Effector memory CD8-positive, alpha-beta T cell (primary cell): ENCODE measurements at regions not wholly inside any gene's neighbourhood (a gene's known extent, or its start where the extent isn't known, plus 50 kb on each side); places are given as distances from the start of the nearest gene placed in this dataset.
"Not testable (repeated sequence)": the region's sequence is repeated elsewhere in the genome, so short reads cannot be mapped to it uniquely, and the experiment has no call there.

ENCODE experiments used
- ATAC-seq: fragments of 150-1000 bp; cut with Tn5 transposase; replicated peaks from 2 replicates; pipeline ENCODE4 v1.10.0; 2021; ENCODE audit warnings: mild to moderate bottlenecking, moderate library complexity
- DNase-seq, 3 experiments: peaks; one replicate each; pipeline ENCODE4 v3.0.0; 2021
- H3K27ac Mint-ChIP-seq, 2 donors: one replicate each; pipeline ENCODE4 v1.8.0; 2022; ENCODE audit warnings: mild to moderate bottlenecking in 2 of 2, mixed read lengths in 2 of 2, moderate library complexity in 2 of 2
- H3K27me3 Mint-ChIP-seq, 2 donors: one replicate each; pipeline ENCODE4 v1.8.0; 2022; ENCODE audit warnings: mixed read lengths in 2 of 2
- H3K36me3 Mint-ChIP-seq: one replicate; pipeline ENCODE4 v1.8.0; 2022; ENCODE audit warnings: mild to moderate bottlenecking, moderate library complexity, mixed read lengths; ENCODE audit not compliant: insufficient read depth
- H3K4me1 Mint-ChIP-seq, 2 donors: one replicate each; pipeline ENCODE4 v1.8.0; 2022; ENCODE audit warnings: low read depth in 2 of 2, mixed read lengths in 2 of 2
- H3K4me3 Mint-ChIP-seq, 2 donors: one replicate each; pipeline ENCODE4 v1.8.0; 2022; ENCODE audit warnings: mild to moderate bottlenecking in 2 of 2, mixed read lengths in 2 of 2, moderate library complexity in 2 of 2
- H3K9me3 Mint-ChIP-seq, 2 donors: one replicate each; pipeline ENCODE4 v1.8.0; 2022; ENCODE audit warnings: mixed read lengths in 2 of 2

DNA sequence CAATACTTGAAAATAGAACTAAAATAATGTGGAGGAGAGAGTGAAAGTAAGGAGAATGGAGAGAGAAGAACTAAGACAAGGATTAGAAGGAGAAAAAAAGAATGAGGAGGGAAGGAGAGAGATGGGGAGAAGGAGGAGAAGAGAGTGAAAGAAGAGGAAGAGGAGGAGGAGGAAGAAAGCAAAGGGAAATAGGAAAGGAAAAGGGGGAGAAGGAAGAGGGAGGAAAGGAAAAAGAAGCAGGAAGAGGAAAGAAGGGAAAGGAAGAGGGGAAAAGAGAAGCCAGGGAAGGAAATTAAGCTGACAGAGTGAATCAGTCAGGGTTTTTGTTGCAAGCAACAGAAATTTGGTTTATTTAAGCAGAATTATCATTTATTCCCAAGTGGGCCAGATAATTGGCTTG is 241.7 kb upstream of the P2RY1 start:
- Mint-ChIP-seq H3K27ac (no peak overlapping the region), H3K4me3 (no peak overlapping the region), H3K36me3 (no peaks in the 10 kb centered on the region), H3K9me3 (no peaks in the 10 kb centered on the region), H3K4me1 (peaks cover 0 to 5% of the 10 kb centered on the region in 2 donors), H3K27me3 (peaks cover 14 to 27% of the 10 kb centered on the region in 2 donors)
- ATAC-seq (no peak), DNase-seq (no peak)

DNA sequence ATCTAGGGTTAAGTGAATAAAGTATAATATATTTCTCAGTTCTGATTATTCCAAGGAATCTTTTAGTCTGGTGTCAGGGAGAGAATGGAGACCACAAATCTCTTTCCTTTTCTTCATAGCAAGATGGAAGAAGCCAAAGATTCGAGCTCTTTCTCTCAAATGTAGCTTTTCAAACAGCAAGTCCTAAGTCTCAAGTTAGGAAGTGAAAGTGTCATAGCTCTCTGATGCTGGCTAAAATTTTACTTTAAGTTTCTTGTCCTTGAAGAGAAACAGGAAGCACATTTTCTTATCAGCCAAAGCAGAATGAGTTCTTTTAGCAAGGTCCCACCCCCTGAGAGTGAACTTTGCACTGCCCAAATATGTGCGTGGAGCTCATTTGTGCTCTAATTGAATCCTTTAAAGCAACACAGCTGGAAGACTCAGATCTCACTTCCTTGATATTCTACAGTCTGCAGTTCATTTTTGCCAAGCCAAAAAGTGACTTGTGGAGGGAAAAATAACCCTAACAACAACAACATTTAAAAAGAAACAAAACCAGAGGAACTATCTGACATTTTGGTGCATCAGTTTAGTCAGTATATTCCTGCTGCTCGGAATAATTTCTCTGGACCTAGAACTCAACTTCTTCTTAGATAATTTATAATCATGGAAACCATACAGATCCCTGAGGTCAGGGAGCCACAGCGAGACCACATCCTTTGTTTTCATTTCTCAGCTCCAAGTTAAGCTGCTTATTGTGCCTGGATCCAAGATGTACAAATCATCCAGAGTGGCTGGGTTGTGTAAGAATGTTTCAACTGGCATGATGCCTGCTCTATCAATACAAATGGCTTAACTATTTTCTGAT is 238.7 kb upstream of the P2RY1 start:
- Mint-ChIP-seq H3K4me1 (peaks cover 0 to 5% of the 10 kb centered on the region in 2 donors), H3K27ac (no peak overlapping the region), H3K27me3 (peaks cover 24 to 26% of the 10 kb centered on the region in 2 donors), H3K36me3 (no peaks in the 10 kb centered on the region), H3K9me3 (no peaks in the 10 kb centered on the region), H3K4me3 (no peak overlapping the region)
- ATAC-seq, result peak; percentile 40
- no peak for DNase-seq

DNA sequence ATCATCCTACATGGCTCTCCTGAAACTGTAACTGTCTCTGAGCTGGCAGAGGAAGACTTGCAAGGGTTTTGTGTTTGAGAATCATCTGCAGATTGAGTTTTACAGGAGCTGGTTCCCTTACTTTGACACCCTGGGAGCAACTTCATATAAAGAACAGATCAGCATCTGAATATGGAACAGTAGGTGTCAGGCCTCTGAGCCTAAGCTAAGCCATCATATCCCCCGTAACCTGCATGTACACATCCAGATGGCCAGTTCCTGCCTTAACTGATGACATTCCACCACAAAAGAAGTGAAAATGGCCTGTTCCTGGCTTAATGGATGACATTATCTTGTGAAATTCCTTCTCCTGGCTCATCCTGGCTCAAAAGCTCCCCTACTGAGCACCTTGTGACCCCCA is 238.1 kb upstream of the P2RY1 start:
- H3K27me3 Mint-ChIP-seq, result peaks cover 24 to 26% of the 10 kb centered on the region in 2 donors
- not testable (repeated sequence) for H3K36me3 Mint-ChIP-seq, H3K4me1 Mint-ChIP-seq, DNase-seq, H3K27ac Mint-ChIP-seq, H3K9me3 Mint-ChIP-seq, ATAC-seq, H3K4me3 Mint-ChIP-seq

DNA sequence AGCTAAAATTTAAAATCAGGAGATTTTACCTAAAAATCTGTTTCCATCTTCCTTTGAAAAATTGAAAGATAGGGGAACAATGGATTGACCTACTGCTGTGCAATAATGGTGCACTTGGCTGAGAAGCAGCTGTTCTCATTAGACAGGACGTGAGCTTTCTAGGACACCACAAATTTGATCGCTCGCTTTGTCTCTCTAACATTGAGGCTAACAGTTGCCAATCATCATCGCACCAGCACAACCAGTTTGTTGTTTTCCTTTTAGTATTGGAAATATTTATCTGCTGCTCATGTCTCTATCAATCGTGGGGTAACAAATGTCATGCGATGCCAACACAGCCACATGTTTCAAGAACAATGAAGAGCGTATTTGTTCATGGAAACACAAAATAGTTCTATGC is 228.8 kb upstream of the P2RY1 start:
- H3K4me1 Mint-ChIP-seq, result no peaks in the 10 kb centered on the region
- no peaks in the 10 kb centered on the region for H3K36me3 Mint-ChIP-seq
- DNase-seq (no peak), ATAC-seq (no peak)
- H3K27me3 Mint-ChIP-seq, result peaks cover 0 to 15% of the 10 kb centered on the region in 2 donors
- H3K9me3 Mint-ChIP-seq, result no peaks in the 10 kb centered on the region
- no peak overlapping the region for H3K4me3 Mint-ChIP-seq
- H3K27ac Mint-ChIP-seq, result no peak overlapping the region

DNA sequence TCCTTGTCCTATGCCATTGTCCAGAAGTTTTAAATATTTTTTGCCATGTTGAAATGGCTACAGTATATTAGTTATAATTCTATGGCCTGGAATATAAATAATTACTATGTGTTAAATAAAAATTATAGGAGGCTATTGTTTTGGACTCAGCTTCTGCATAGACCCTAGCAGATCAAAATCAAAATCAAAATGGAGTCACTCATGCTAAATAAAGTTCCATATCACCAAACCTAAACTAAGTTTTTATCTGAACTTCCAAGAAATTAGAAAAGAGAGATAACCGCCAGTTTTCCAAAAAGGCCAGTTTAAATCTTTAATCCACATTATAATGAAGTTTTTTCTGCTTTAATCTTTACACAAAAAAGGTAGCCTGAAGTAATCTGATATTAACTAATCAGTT is 227.8 kb upstream of the P2RY1 start:
- peaks cover 0 to 22% of the 10 kb centered on the region in 2 donors for H3K27me3 Mint-ChIP-seq
- no peak for DNase-seq
- no peaks in the 10 kb centered on the region for H3K4me1 Mint-ChIP-seq
- H3K27ac Mint-ChIP-seq, result no peak overlapping the region
- no peaks in the 10 kb centered on the region for H3K36me3 Mint-ChIP-seq
- H3K9me3 Mint-ChIP-seq, result no peaks in the 10 kb centered on the region
- no peak for ATAC-seq
- H3K4me3 Mint-ChIP-seq, result no peak overlapping the region

DNA sequence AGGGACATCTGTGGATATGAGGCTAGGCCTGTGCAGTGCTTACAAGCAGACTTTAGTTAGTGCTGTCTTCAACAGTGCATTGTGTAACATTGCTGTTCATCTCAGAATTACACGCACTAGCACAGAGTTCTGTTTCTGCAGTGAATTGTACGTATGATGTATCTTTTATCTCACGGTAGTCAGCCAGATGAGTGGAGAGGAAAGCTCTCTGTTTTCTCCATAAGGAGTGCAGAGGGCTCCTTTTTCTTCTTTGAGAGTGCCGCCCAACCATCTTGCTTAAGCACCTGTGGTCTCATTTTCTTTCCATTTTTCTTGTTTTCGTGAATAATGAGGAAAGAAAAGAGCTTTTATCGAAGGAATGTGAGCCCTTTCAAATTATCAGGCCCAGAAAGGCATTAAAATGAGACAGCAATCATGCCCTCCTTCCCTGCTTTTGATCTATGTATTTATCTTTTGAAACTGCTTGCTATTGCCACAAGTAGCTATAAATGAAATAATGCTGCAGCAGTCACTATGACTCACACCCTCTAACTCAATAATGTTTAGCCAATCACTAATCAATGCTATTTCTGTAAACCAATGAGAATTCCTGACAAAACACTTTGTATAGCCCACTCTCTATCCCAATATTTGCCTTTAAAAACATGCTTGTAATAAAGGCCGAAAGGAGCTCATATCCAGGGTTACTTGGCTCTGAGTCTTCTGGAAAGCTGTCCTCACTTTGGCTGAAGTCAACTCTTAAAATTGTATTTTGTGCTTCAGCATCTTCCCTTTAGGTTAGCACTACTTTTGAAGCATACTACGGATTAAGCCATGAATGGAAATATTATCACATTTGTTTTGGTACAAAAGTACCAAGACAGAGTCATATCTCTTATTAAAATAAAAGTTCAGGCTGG is 226.0 kb upstream of the P2RY1 start:
- no peak overlapping the region for H3K4me3 Mint-ChIP-seq
- no peaks in the 10 kb centered on the region for H3K4me1 Mint-ChIP-seq
- H3K27me3 Mint-ChIP-seq, result peaks cover 0 to 19% of the 10 kb centered on the region in 2 donors
- H3K36me3 Mint-ChIP-seq, result no peaks in the 10 kb centered on the region
- no peak for ATAC-seq
- H3K27ac Mint-ChIP-seq, result no peak overlapping the region
- H3K9me3 Mint-ChIP-seq, result no peaks in the 10 kb centered on the region
- no peak for DNase-seq

DNA sequence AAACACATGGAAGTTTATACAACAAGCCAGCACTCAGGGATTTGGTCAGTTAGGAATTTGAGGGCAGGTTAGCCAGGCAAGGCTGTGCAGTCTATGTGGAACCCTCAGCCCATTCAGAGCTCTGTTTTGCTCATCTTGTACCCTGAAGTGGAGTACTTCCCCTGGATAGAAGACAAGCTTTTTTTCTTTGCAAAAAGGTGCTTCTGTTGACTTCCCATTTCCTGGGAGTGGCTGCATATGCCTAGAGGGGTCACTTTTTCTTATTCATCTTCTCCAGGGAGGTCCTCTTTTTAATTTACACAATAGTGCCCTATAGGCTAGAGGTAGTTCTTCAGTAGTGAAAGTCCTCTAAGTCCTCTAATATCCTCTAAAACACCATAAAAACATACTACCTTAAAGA is 225.0 kb upstream of the P2RY1 start:
- H3K4me1 Mint-ChIP-seq, result no peaks in the 10 kb centered on the region
- H3K36me3 Mint-ChIP-seq, result no peaks in the 10 kb centered on the region
- H3K27ac Mint-ChIP-seq, result no peak overlapping the region
- ATAC-seq (no peak), DNase-seq (no peak)
- H3K27me3 Mint-ChIP-seq, result peaks cover 0 to 19% of the 10 kb centered on the region in 2 donors
- no peaks in the 10 kb centered on the region for H3K9me3 Mint-ChIP-seq
- H3K4me3 Mint-ChIP-seq, result no peak overlapping the region

DNA sequence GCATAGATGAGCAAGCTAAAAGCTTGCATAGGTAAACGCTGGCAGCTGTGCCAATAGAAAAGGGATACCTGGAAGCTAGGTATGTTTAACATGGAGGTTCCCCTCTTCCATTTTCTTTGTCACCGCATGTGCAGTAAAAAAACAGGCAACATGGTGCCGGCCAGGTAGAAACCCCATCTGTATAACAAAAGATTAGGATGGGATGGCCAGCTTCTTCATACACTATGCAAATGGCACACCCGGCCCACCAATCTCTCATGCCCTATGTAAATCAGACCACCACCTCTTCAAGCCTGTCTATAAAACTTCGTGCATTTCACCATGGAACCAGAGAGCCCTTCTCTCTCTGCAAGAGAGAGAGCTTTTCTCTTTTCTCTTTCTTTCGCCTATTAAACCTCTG is 224.3 kb upstream of the P2RY1 start:
- Mint-ChIP-seq H3K36me3 (no peaks in the 10 kb centered on the region), H3K9me3 (no peaks in the 10 kb centered on the region), H3K27me3 (peaks cover 0 to 19% of the 10 kb centered on the region in 2 donors), H3K4me1 (no peaks in the 10 kb centered on the region), H3K27ac (no peak overlapping the region), H3K4me3 (no peak overlapping the region)
- no peak for DNase-seq
- no peak for ATAC-seq

DNA sequence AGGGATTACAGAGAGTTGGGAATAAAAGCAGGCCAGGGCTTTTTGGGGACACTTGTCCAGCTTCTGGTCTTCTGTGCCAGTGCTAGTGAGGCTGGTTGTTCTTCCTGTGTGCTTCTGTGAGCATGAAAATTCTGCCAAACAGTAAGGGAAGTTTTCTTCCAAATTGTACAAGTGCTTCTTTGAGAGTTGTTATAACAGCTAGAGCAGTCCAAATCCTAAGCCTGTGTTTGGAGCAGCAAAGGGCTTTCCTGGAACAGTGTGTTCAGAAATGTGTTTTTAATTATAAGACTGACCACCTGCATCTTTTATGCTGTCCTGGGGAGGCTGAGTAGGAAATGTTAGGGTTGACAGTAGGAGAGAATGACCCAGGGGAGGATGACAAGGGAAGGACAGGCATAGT is 223.0 kb upstream of the P2RY1 start:
- ATAC-seq (no peak), DNase-seq (no peak)
- Mint-ChIP-seq H3K27me3 (peaks cover 0 to 19% of the 10 kb centered on the region in 2 donors), H3K4me1 (no peaks in the 10 kb centered on the region), H3K36me3 (no peaks in the 10 kb centered on the region), H3K4me3 (no peak overlapping the region), H3K27ac (no peak overlapping the region), H3K9me3 (no peaks in the 10 kb centered on the region)

DNA sequence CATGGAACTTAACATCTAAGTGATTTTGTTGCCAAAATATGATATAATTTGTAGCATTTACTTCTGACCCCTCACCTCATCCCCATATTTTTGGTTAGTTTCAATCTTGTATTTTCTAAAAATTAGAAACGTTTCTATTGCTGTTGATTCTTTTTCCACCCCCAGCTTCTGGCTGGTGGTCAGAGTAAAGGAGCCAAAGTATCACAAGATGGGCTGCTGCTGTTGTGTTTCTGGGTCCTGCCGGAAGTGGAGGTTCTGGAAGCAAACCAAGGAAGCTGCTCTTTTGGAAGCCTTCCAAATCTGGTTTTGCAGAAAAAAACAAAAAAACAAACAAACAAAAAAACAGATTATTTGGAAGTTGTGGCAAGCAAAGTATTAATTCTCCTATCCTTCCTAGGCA is 221.1 kb upstream of the P2RY1 start:
- H3K4me3 Mint-ChIP-seq, result no peak overlapping the region
- peaks cover 0 to 11% of the 10 kb centered on the region in 2 donors for H3K27me3 Mint-ChIP-seq
- ATAC-seq (no peak), DNase-seq (no peak)
- no peaks in the 10 kb centered on the region for H3K4me1 Mint-ChIP-seq
- no peaks in the 10 kb centered on the region for H3K9me3 Mint-ChIP-seq
- H3K36me3 Mint-ChIP-seq, result no peaks in the 10 kb centered on the region
- H3K27ac Mint-ChIP-seq, result no peak overlapping the region

DNA sequence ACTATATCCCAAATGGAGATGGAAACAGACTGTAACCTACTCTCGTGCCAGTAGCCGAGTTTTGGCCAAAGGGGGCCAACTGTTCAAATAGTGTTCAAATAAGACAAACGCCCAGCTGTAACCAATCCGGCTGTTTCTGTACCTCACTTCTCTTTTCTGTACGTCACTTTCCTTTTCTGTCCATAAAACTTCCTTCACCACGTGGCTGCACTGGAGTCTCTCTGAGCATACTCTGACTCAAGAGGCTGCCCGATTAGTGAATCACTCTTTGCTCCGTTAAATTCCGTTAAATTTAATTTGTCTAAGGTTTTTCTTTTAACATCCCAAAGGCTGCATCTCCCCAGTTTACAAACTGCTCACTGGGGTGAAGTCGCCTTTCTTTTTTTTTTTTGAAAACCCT is 219.2 kb upstream of the P2RY1 start:
- Mint-ChIP-seq H3K27ac (no peak overlapping the region), H3K36me3 (no peaks in the 10 kb centered on the region), H3K27me3 (peaks cover 0 to 11% of the 10 kb centered on the region in 2 donors), H3K4me3 (no peak overlapping the region), H3K4me1 (no peaks in the 10 kb centered on the region), H3K9me3 (no peaks in the 10 kb centered on the region)
- DNase-seq (no peak), ATAC-seq (no peak)

DNA sequence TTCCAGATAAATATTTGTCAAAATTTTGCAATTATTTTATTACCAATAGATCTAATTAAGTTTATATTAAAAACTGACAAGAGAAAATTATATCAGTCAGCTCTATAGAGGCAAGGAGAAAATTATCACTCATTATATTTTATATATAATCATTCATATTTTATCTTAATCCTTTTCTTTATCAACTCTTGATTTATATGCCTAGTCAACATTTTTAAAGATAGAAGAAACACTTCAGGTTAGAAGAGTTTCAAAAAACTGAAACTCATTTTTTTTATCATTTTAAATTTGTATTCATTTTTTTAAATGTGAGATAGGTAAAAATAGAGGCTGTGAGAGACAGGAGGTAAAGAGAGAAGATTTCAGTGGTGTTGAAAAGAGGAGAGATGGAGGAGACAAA is 217.3 kb upstream of the P2RY1 start:
- no peak overlapping the region for H3K4me3 Mint-ChIP-seq
- no peak for DNase-seq
- H3K27ac Mint-ChIP-seq, result no peak overlapping the region
- H3K4me1 Mint-ChIP-seq, result no peaks in the 10 kb centered on the region
- ATAC-seq, result no peak
- H3K36me3 Mint-ChIP-seq, result no peaks in the 10 kb centered on the region
- H3K9me3 Mint-ChIP-seq, result no peaks in the 10 kb centered on the region
- no peaks in the 10 kb centered on the region for H3K27me3 Mint-ChIP-seq

DNA sequence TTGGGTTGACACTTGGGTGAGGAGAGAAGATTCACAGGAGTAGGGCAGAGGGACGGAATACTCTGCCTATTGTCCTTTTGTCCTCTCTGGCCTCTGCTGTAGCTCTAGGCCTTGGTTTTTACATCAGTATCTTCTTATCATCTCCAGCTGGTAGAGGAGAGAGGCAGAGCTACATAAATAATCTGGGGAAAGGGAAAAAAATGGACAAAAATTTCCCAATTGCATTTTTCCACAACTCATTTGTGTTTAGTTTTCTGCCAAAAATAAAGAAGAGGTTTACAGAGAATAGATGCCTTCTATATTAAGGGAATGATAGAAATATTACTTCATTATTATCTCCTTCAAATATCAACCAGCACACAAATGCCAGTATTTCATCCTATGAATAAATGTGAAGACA is 216.4 kb upstream of the P2RY1 start:
- DNase-seq, result no peak
- Mint-ChIP-seq H3K4me3 (no peak overlapping the region), H3K9me3 (no peaks in the 10 kb centered on the region), H3K27me3 (no peaks in the 10 kb centered on the region), H3K4me1 (no peaks in the 10 kb centered on the region), H3K36me3 (no peaks in the 10 kb centered on the region), H3K27ac (no peak overlapping the region)
- ATAC-seq, result no peak

DNA sequence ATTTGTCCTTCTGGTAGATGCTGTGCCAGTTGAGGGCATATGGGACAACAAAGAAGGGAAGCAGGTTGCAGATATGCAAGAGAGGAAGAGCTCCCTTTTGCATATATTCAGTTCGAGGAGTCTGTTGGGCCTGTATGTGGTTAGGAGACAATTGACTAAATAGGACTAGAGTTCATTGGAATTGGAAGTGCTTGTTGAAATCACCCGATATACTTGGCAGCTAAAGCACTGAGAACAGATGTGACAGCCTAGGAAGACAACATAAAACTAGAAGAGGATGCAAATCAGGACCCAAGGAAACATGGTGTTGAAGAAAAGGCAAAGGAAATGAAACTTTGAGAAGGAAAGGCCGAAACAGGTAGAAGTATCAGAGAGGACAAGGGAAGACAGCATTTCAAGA is 215.2 kb upstream of the P2RY1 start:
- ATAC-seq (no peak), DNase-seq (no peak)
- Mint-ChIP-seq H3K4me1 (no peaks in the 10 kb centered on the region), H3K36me3 (no peaks in the 10 kb centered on the region), H3K9me3 (no peaks in the 10 kb centered on the region), H3K4me3 (no peak overlapping the region), H3K27ac (no peak overlapping the region), H3K27me3 (no peaks in the 10 kb centered on the region)
